ENCODE measurements at regions not wholly inside any gene's neighbourhood (a gene's known extent, or its start where the extent isn't known, plus 50 kb on each side); places are given as distances from the start of the nearest gene placed in this dataset.

GRCh38 chr11:95308512-95309035 is 77.6 kb upstream of the SESN3 start:
- H3K27ac Mint-ChIP-seq = no peak overlapping the region
- no peak for DNase-seq
- H3K4me1 Mint-ChIP-seq (ENCODE audit: low read depth) = no peaks in the 10 kb centered on the region
- no peaks in the 10 kb centered on the region for H3K36me3 Mint-ChIP-seq (ENCODE audit: low read depth)
- no peak overlapping the region for H3K4me3 Mint-ChIP-seq
- H3K27me3 Mint-ChIP-seq (ENCODE audit: insufficient read depth) = peaks cover 5% of the 10 kb centered on the region; the same call in 1 of the 2 replicates
- TF ChIP-seq CTCF (IDR thresholded peaks at IDR 0.05) = no peak
- H3K9me3 Mint-ChIP-seq = no peaks in the 10 kb centered on the region; the same call in 1 of the 2 replicates

GRCh38 chr11:95307286-95307685 is 76.3 kb upstream of the SESN3 start:
- H3K36me3 Mint-ChIP-seq (ENCODE audit: low read depth) = no peaks in the 10 kb centered on the region
- H3K4me3 Mint-ChIP-seq = no peak overlapping the region

GRCh38 chr11:95306801-95307200 is 75.8 kb upstream of the SESN3 start:
- TF ChIP-seq CTCF (IDR thresholded peaks at IDR 0.05) = no peak
- Mint-ChIP-seq H3K27me3 (ENCODE audit: insufficient read depth) (peaks cover 5% of the 10 kb centered on the region; the same call in 1 of the 2 replicates), H3K4me3 (no peak overlapping the region), H3K27ac (no peak overlapping the region), H3K9me3 (no peaks in the 10 kb centered on the region; the same call in 1 of the 2 replicates), H3K36me3 (ENCODE audit: low read depth) (no peaks in the 10 kb centered on the region), H3K4me1 (ENCODE audit: low read depth) (no peaks in the 10 kb centered on the region)
- no peak for DNase-seq

More at GRCh38 chr11:95307286-95307685, 76.3 kb upstream of the SESN3 start:
- no peaks in the 10 kb centered on the region; the same call in 1 of the 2 replicates for H3K9me3 Mint-ChIP-seq
- peaks cover 5% of the 10 kb centered on the region; the same call in 1 of the 2 replicates for H3K27me3 Mint-ChIP-seq (ENCODE audit: insufficient read depth)
- no peak overlapping the region for H3K27ac Mint-ChIP-seq
- DNase-seq = no peak
- no peaks in the 10 kb centered on the region for H3K4me1 Mint-ChIP-seq (ENCODE audit: low read depth)
- TF ChIP-seq CTCF (IDR thresholded peaks at IDR 0.05) = no peak

GRCh38 chr11:95306123-95306522 is 75.1 kb upstream of the SESN3 start:
- no peak for DNase-seq
- TF ChIP-seq CTCF (IDR thresholded peaks at IDR 0.05) = no peak
- H3K4me3 Mint-ChIP-seq = no peak overlapping the region
- no peaks in the 10 kb centered on the region for H3K4me1 Mint-ChIP-seq (ENCODE audit: low read depth)
- no peak overlapping the region for H3K27ac Mint-ChIP-seq
- no peaks in the 10 kb centered on the region for H3K36me3 Mint-ChIP-seq (ENCODE audit: low read depth)
- H3K27me3 Mint-ChIP-seq (ENCODE audit: insufficient read depth) = peaks cover 4% of the 10 kb centered on the region; the same call in 1 of the 2 replicates
- H3K9me3 Mint-ChIP-seq = no peaks in the 10 kb centered on the region; the same call in 1 of the 2 replicates

GRCh38 chr11:95305705-95306104 is 74.7 kb upstream of the SESN3 start:
- no peaks in the 10 kb centered on the region for H3K4me1 Mint-ChIP-seq (ENCODE audit: low read depth)
- no peak overlapping the region for H3K4me3 Mint-ChIP-seq

More at GRCh38 chr11:95305705-95306104, 74.7 kb upstream of the SESN3 start:
- H3K36me3 Mint-ChIP-seq (ENCODE audit: low read depth) = no peaks in the 10 kb centered on the region
- H3K27ac Mint-ChIP-seq = no peak overlapping the region
- no peak for DNase-seq
- H3K27me3 Mint-ChIP-seq (ENCODE audit: insufficient read depth) = peaks cover 3% of the 10 kb centered on the region; the same call in 1 of the 2 replicates
- TF ChIP-seq CTCF (IDR thresholded peaks at IDR 0.05) = no peak
- no peaks in the 10 kb centered on the region; the same call in 1 of the 2 replicates for H3K9me3 Mint-ChIP-seq

All from HFFc6 (cell line).